CD4-positive, alpha-beta T cell treated with Interleukin-1 beta for 1 hour (primary cell): ENCODE measurements at regions not wholly inside any gene's neighbourhood (a gene's known extent, or its start where the extent isn't known, plus 50 kb on each side); places are given as distances from the start of the nearest gene placed in this dataset.

Experiments
- DNase-seq, 2 donors: peaks; one replicate each; pipeline ENCODE4 v3.0.0-alpha.2; 2020 to 2022

- no peak for DNase-seq
Observed at GRCh38 chr6:4584801-4585200, 191.4 kb upstream of the CDYL start.

GRCh38 chr6:4582506-4583417 lies 193.4 kb upstream of the CDYL start:
- no peak for DNase-seq

GRCh38 chr6:4581468-4582385 lies 194.5 kb upstream of the CDYL start:
- no peak for DNase-seq

- no peak for DNase-seq
Observed at GRCh38 chr6:4580361-4580760, 195.8 kb upstream of the CDYL start.

- no peak for DNase-seq
Observed at GRCh38 chr6:4577406-4577805, 198.8 kb upstream of the CDYL start.

DNA sequence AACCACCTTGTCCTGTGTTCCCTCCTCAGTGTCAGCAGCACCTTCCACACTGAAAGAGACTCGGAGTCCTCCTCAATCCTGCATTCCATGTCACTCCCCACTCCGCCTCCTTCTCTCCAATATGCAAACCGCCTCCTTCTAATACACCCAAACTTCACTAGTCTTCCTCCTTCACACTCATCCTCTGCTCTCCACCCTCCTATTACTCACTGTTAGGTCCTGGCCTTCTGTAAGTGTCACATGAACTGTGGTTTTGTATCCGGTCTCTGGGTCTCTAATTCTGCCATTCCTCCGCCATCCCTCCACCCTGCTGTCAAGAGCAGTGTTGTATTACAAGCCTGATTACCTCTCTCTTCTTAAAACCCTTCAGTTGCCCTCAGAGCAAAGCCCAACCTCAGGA lies 200.5 kb upstream of the CDYL start:
- DNase-seq = no peak

DNA sequence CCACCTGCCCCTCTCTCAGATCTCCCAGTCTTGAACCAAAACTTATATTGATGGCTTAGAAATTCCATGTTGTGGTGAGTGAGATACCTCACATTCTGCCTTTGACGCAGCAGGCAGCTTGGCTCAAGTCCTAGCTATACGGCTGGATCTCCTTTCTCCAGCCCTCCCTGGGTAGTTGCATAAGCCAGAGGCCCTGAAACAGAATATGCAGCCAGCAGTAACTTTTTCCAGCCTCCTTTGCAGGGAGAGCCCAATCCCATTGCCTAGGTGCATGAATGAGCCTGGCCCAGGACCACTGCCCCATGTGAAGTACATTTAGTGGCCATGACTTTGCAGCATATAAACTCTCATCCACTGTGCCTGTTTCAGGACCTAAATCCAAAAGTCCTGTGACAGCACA lies 202.2 kb upstream of the CDYL start:
- no peak for DNase-seq

DNA sequence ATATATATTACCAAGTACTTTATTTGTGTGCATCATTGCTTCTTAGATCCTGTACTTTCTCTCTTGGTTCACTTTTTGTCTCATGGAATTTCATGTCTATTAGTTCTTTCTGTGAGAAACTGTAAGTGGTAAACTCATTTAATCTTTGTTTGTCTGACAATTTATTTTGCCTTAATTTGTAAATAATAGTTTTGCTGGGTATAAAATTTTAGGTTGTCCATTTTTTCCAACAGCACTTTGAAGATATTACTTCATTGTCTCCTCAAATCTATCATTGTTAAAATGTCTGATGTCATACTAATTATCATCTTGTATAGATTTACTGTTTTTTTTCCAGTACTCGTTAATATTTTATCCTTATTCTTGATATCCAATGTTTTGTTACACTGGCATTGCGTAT lies 205.2 kb upstream of the CDYL start:
- no peak for DNase-seq

GRCh38 chr6:4568138-4568537 lies 208.1 kb upstream of the CDYL start:
- DNase-seq = no peak

GRCh38 chr6:4567141-4567540 lies 209.1 kb upstream of the CDYL start:
- DNase-seq = no peak

DNA sequence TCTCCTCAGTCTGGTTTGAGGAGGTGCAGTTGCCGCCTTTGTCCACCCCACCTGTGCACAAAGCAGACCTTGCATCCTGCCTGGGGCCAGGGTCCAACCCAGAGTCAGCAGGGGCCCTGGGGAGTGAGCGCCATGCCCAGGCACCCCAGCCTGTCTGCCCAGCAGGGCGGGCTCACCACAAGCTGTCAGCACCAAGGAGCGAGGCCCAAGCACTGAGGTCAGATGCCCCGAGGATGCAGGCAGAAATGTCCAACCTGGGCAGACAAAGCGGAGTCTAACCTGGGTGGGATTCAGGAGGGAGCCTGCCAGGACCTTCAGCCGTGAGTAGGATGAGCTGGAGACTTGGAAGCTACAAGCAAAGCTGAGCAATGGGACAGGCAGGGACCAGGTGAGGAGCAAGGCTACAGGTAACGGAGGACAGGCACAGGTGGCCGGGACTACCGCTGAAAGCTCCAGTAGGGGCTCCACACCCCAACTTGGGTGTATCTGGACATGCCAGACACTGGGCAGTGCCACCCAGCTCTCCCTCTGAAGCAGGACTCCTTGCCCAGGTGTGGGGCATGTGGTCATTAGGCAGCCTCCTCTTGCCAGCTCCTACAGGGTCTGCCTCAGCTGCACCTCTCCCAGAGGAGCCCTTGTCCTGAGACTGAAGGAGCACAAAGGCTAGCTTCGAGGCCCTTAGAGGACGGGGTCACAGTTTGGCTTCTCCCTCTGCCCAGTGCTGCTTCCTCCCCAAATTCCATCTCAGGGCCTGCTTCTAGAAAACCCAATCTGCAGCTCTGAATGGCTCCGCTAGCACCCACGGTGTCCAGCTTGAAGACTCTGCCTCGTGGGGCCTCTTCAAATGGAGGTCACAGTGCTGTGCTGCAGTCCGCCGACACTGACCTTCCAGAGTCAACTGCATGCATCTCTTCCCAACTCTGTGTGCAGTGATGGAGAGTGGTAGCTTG lies 210.6 kb upstream of the CDYL start:
- DNase-seq = no peak

DNA sequence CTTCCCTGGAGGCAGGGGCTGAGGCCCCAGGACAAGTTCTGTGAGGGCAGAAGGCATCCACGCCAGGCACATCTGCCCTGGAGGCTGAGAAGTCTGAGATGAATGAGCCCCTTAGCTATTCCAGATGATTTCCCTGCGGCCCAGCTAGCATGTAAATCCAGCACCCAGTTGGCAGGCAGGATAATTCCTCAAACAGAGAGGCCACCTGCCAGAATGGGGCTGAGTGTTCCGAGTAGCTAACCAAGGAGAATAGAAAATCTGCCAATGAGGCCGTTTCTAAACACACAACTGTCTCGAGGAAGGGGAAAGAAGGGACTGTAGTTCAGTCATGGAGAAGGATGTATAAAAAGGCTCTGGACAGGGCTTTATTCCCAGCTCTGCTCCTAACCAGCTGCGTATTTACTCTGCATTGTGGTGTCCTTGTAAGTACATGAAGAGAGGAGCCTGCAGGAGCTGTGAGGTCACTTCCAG lies 211.4 kb upstream of the CDYL start:
- no peak for DNase-seq

DNA sequence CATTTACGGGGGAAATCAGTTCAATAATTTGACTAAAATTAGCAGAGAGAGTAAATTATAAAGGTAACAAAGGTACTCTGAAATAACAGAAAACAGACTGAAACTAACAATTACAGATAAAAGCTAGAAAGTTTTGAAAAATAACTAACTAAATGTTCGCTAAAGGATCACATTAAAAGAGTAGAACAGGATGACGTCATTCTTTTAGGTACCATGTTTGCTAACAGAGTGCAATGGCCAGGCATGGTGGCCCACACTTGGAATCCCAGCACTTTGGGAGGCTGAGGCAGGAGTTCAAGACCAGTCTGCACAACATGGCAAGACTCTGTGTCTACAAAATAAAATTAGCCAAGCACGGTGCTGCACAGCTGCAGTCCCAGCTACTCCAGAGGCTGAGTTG lies 212.3 kb upstream of the CDYL start:
- no peak for DNase-seq

GRCh38 chr6:4563156-4563555 lies 213.0 kb upstream of the CDYL start:
- DNase-seq = no peak

GRCh38 chr6:4561773-4562400 lies 214.3 kb upstream of the CDYL start:
- DNase-seq = no peak

DNA sequence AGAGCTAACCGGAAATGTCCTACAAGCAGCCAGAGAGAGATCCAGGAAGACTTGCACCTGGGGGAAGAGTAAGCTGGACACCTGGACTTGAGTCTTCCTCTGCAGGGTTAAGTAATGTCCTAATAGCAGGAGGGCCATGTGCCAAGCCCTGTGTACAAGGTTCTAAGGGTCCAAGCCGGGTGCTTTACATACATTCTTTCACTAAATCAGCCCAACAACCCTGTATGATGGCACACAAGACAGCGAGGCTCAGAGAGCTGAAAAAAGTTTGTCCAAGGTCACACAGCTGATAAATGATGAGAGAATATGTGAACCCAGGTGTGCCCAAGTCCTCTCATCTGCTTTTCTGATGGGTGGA lies 215.1 kb upstream of the CDYL start:
- no peak for DNase-seq

DNA sequence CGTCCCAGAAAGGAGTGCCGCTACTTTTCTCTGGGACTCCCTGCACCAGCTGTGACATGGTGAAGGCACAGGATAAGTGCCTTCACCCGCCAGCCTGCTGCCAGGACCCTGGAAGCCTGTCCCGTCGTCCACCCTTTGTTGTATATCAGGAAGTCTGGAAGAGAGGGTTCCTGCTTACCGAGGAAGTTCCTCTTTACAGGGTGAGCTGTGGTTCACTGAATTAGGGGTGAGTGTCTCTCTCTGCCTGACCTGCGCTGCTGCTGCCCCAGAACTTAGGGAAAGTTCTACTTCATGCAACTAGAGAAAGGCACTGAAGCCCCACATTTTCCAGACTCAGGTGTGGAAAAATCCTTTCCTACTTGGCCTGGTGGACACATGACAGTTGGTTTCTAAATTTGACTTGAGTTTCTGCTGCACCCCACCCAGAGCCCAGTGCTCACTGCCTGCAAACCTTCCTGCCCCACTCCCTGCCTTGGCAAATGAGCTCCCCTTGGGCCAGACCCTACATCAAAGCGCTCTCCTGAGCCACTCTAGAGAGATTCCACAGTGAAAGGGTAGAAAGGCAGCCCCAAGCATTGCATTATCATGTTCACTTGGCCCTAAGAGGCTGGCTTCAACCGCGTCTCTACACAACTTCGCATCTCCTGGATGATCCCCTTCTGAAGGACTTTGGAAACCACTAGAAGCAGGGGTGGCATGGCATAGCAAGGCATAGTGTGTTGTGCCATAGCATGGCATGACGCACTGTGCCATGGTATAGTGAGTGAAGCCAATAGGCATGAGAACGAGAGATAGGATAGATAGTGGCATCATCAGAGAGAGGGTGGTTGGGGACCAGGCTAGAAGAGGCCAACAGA lies 215.8 kb upstream of the CDYL start:
- DNase-seq = no peak

DNA sequence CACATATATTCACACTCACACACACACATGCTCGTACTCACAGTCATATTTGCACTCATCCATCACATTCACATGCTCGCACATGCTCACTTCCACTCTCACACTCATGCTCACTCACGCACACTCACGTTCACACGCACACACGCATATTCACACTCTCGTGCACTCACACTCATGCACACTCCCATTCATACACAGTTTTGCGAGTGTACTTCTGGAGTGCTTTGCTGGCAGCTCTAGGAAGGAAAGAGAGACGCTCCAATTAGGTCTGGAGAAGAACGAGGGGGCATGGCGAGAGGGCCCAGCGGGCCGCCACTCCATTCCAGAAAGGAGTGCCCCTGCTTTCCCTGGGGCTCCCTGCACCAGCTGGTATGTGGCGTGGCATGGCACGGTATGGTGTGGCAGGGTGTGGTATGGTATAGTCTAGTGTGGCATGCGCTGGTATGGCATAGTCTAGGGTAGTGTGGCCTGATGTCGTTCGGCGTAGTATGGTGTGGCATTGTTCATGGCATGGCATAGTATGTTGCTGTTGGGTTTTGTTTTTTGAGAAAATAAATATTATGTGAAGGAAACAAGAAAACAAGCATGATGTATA lies 216.8 kb upstream of the CDYL start:
- DNase-seq = no peak

DNA sequence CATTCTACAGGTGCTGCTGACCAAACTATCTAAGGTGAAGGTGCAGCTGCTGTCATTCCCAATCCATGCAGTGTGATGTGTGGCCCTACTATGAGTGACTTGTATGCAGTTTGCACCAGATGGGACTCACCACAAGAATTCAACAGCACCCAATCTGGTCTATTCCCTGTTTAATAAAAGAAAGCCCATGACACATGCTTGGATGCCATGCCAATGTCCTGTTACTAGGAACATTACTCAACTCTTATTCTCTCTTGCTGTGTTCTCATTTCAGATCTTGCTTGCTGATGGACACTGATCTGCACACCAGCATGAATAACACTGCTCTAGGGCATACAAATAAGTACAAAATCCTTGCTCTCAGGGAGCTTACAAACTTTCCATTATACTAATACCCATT lies 221.6 kb upstream of the CDYL start:
- no peak for DNase-seq

GRCh38 chr6:4553387-4553786 lies 222.8 kb upstream of the CDYL start:
- DNase-seq = no peak

- no peak for DNase-seq
Observed at GRCh38 chr6:4550227-4550597, 226.0 kb upstream of the CDYL start.
